Colonic mucosa (tissue), 4 donors: ENCODE measurements at regions not wholly inside any gene's neighbourhood (a gene's known extent, or its start where the extent isn't known, plus 50 kb on each side); places are given as distances from the start of the nearest gene placed in this dataset.

ENCODE experiments used
- DNase-seq: peaks from one replicate; pipeline ENCODE4 v3.0.0-alpha.2; 2020
- H3K27ac ChIP-seq: fragments of 200-600 bp; one replicate; pipeline ENCODE4 v1.8.0; 2021
- H3K27me3 ChIP-seq: fragments of 200-600 bp; one replicate; pipeline ENCODE4 v1.8.0; 2021
- H3K36me3 ChIP-seq: fragments of 200-600 bp; one replicate; pipeline ENCODE4 v1.8.0; 2021
- H3K4me1 ChIP-seq: fragments of 200-600 bp; one replicate; pipeline ENCODE4 v1.8.0; 2021; ENCODE audit warnings: mild to moderate bottlenecking
- H3K4me3 ChIP-seq: fragments of 200-600 bp; one replicate; pipeline ENCODE4 v1.8.0; 2021
- H3K9ac ChIP-seq, 2 donors: one replicate each; pipeline ENCODE4 v1.7.0; 2013; ENCODE audit warnings: control low read depth in 2 of 2, low read depth in 2 of 2, low read length in 2 of 2
- H3K9me3 ChIP-seq: fragments of 200-600 bp; one replicate; pipeline ENCODE4 v1.8.0; 2021
- intact Hi-C: fragments of 100-400 bp; cut with DNase I; formaldehyde crosslinking; loops from one replicate; pipeline ENCODE4 v1.14.1; 2022
- TF ChIP-seq, protein P1 (sequence below): fragments of 200-600 bp; IDR thresholded peaks from one replicate; pipeline ENCODE4 v1.8.0; 2022; ENCODE audit warnings: antibody characterized with exemption, mild to moderate bottlenecking
- donor health status: healthy.
- donor health status: DM: no; HTN: no; CAD: no.
- donor health status: DM: no; HTN: no; CAD: no.

- intact Hi-C loops = no loop called here
- Histone ChIP-seq H3K4me1 (no peaks in the 10 kb centered on the region), H3K27ac (no peak overlapping the region), H3K36me3 (no peaks in the 10 kb centered on the region), H3K9ac (no peak overlapping the region), H3K9me3 (no peaks in the 10 kb centered on the region), H3K27me3 (no peaks in the 10 kb centered on the region), H3K4me3 (no peak overlapping the region)
- TF ChIP-seq, protein P1, sequence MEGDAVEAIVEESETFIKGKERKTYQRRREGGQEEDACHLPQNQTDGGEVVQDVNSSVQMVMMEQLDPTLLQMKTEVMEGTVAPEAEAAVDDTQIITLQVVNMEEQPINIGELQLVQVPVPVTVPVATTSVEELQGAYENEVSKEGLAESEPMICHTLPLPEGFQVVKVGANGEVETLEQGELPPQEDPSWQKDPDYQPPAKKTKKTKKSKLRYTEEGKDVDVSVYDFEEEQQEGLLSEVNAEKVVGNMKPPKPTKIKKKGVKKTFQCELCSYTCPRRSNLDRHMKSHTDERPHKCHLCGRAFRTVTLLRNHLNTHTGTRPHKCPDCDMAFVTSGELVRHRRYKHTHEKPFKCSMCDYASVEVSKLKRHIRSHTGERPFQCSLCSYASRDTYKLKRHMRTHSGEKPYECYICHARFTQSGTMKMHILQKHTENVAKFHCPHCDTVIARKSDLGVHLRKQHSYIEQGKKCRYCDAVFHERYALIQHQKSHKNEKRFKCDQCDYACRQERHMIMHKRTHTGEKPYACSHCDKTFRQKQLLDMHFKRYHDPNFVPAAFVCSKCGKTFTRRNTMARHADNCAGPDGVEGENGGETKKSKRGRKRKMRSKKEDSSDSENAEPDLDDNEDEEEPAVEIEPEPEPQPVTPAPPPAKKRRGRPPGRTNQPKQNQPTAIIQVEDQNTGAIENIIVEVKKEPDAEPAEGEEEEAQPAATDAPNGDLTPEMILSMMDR = no peak
- no peak for DNase-seq
Observed at GRCh38 chr9:38257626-38258215, 134.8 kb upstream of the ALDH1B1 start.

DNA sequence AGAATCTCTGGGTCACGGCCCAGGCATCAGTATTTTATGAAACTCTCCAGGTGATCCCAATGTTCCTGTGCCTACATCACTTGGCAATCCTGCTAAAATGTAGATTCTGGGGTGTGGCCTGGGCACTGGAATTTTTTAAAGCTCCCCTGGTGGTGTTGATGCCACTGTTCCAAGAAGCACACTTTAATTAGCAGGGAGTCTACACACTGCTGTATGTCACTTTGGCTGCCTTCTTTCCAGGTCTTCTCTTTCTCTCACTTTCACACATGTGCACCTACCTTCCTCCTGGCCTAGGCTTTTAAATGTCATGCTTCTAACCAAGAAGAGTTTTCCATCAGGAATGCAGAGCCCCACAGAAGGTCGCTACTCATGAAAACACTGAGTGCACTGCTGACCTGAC is 136.0 kb upstream of the ALDH1B1 start:
- Histone ChIP-seq H3K4me3 (no peak overlapping the region), H3K27me3 (no peaks in the 10 kb centered on the region), H3K9me3 (no peaks in the 10 kb centered on the region), H3K36me3 (no peaks in the 10 kb centered on the region), H3K27ac (no peak overlapping the region), H3K9ac (no peak overlapping the region), H3K4me1 (no peaks in the 10 kb centered on the region)
- TF ChIP-seq, protein P1 = no peak
- intact Hi-C loops = no loop called here
- DNase-seq = no peak

DNA sequence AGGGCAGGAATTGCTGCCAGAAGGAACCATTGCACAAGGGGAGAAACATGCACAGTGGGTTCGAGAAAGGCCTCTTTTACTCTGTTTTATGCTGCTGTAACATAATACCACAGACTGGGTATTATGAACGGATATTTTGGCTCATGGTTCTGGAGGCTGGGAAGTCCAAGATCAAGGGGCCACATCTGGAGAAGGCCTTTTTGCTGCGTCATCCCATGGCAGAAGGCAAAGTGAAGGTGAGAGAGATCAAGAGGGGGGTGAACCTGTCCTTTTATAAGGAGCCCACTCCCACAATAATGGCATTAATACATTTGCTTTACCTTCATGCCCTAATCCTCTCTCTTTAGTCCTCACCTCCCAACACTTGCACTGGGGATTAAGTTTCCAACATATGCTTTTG is 136.9 kb upstream of the ALDH1B1 start:
- no peak overlapping the region for H3K4me3 ChIP-seq
- no peak overlapping the region for H3K27ac ChIP-seq
- DNase-seq = no peak
- H3K9ac ChIP-seq = no peak overlapping the region
- no peaks in the 10 kb centered on the region for H3K9me3 ChIP-seq
- no peaks in the 10 kb centered on the region for H3K27me3 ChIP-seq
- no peaks in the 10 kb centered on the region for H3K4me1 ChIP-seq
- intact Hi-C loops = no loop called here
- H3K36me3 ChIP-seq = no peaks in the 10 kb centered on the region
- TF ChIP-seq, protein P1 = no peak

DNA sequence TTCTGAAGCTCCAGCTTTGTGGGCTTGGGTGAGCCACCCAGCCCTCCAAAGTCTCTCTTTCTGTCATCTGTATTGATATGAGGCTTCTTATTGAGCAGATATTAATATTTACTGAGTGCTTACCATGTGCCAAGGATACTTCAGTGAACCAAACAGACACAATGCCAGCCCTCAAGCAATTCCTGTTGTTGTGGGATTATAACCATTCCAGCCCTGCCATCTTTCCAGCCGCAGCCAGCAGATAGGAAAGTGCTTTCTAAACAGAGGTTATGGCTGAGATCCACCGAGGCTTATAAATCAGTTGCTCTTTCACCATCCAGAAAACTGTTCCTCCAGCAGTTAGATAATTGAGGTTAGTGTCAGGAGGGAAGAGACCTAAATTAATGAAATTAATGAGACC is 137.7 kb upstream of the ALDH1B1 start:
- H3K4me3 ChIP-seq = no peak overlapping the region
- TF ChIP-seq, protein P1 = no peak
- no peak overlapping the region for H3K9ac ChIP-seq
- no peaks in the 10 kb centered on the region for H3K4me1 ChIP-seq
- H3K36me3 ChIP-seq = no peaks in the 10 kb centered on the region
- no peak for DNase-seq
- no peaks in the 10 kb centered on the region for H3K27me3 ChIP-seq
- intact Hi-C loops = no loop called here
- H3K27ac ChIP-seq = no peak overlapping the region
- H3K9me3 ChIP-seq = no peaks in the 10 kb centered on the region

GRCh38 chr9:38254151-38254550 is 138.4 kb upstream of the ALDH1B1 start:
- TF ChIP-seq, protein P1 = no peak
- no peak overlapping the region for H3K9ac ChIP-seq
- H3K27ac ChIP-seq = no peak overlapping the region
- H3K27me3 ChIP-seq = no peaks in the 10 kb centered on the region
- no peaks in the 10 kb centered on the region for H3K36me3 ChIP-seq
- no peak for DNase-seq
- no peak overlapping the region for H3K4me3 ChIP-seq
- intact Hi-C loops = no loop called here
- H3K9me3 ChIP-seq = no peaks in the 10 kb centered on the region
- no peaks in the 10 kb centered on the region for H3K4me1 ChIP-seq
